HEK293 (cell line): ENCODE measurements at regions not wholly inside any gene's neighbourhood (a gene's known extent, or its start where the extent isn't known, plus 50 kb on each side); places are given as distances from the start of the nearest gene placed in this dataset.

Experiments used
- CTCF ChIA-PET: fragments of 350-600 bp; formaldehyde crosslinking; extraction: SDS; loops from one replicate; lab custom pipeline; 2021; ENCODE audit warnings: antibody characterized with exemption; lab: Yijun Ruan, JAX
- POLR2A ChIA-PET: fragments of 300-600 bp; formaldehyde crosslinking; extraction: SDS; loops from one replicate; lab custom pipeline; 2020; ENCODE audit warnings: antibody characterized with exemption, inconsistent platforms; lab: Yijun Ruan, JAX
- H3K27ac ChIP-seq: fragments of 200-500 bp; sonication (Bioruptor generic); 2 replicates; pipeline ENCODE4 v1.5.1; 2014; ENCODE audit warnings: low read depth, low read length, control low read depth, inconsistent platforms; ENCODE audit errors: extremely low read depth
- H3K36me3 ChIP-seq, 2 experiments: fragments of 200-500 bp in 1 of 2; sonication (Bioruptor generic) in 1 of 2; 1 replicate in 1 of 2; 2 replicates in 1 of 2; pipeline ENCODE4 v1.5.1; 2014 to 2017; ENCODE audit warnings: inconsistent platforms in 2 of 2, low read length in 2 of 2; ENCODE audit not compliant: control insufficient read depth in 2 of 2, insufficient read depth in 1 of 2
- H3K4me1 ChIP-seq: fragments of 200-500 bp; sonication (Bioruptor generic); 2 replicates; pipeline ENCODE4 v1.5.1; 2014; ENCODE audit warnings: mild to moderate bottlenecking, low read length, inconsistent platforms; ENCODE audit not compliant: control insufficient read depth, insufficient read depth
- H3K4me3 ChIP-seq: 2 replicates; pipeline ENCODE4 v1.5.1; 2011; ENCODE audit warnings: low read depth, mild to moderate bottlenecking, control low read depth, low read length, moderate library complexity
- H3K9me3 ChIP-seq: fragments of 200-500 bp; sonication (Bioruptor generic); 2 replicates; pipeline ENCODE4 v1.5.1; 2014; ENCODE audit warnings: low read depth, low read length, inconsistent platforms; ENCODE audit not compliant: control insufficient read depth, insufficient read depth
- EGR2 ChIP-seq: fragments of 450-650 bp; formaldehyde crosslinking; IDR thresholded peaks from 2 replicates; pipeline ENCODE4 v1.5.1; 2016; ENCODE audit warnings: low read depth, missing biosample characterization, missing genetic modification characterization
- HOXA7 ChIP-seq: sonication (generic); formaldehyde crosslinking; IDR thresholded peaks from 2 replicates; pipeline ENCODE4 v1.8.1; 2022; ENCODE audit warnings: missing genetic modification reagents, borderline replicate concordance
- PBX3 ChIP-seq: sonication (generic); formaldehyde crosslinking; IDR thresholded peaks from 2 replicates; pipeline ENCODE4 v1.8.1; 2022; ENCODE audit warnings: mild to moderate bottlenecking, moderate library complexity, missing genetic modification reagents
- SALL2 ChIP-seq: fragments of 450-650 bp; formaldehyde crosslinking; IDR thresholded peaks from 2 replicates; pipeline ENCODE4 v1.5.0; 2017; ENCODE audit warnings: missing biosample characterization, mild to moderate bottlenecking, missing genetic modification characterization, borderline replicate concordance
- SCRT2 ChIP-seq: fragments of 450-650 bp; formaldehyde crosslinking; IDR thresholded peaks from 2 replicates; pipeline ENCODE4 v1.5.1; 2016; ENCODE audit warnings: missing biosample characterization, missing genetic modification characterization
- ZBTB1 ChIP-seq: fragments of 450-650 bp; formaldehyde crosslinking; IDR thresholded peaks from 2 replicates; pipeline ENCODE4 v1.5.1; 2016; ENCODE audit warnings: missing biosample characterization, missing genetic modification characterization
- ZBTB7A ChIP-seq: fragments of 450-650 bp; formaldehyde crosslinking; IDR thresholded peaks from 2 replicates; pipeline ENCODE4 v1.5.1; 2016; ENCODE audit warnings: low read depth, missing biosample characterization, missing genetic modification characterization
- ZEB2 ChIP-seq: fragments of 450-650 bp; formaldehyde crosslinking; IDR thresholded peaks from 2 replicates; pipeline ENCODE4 v1.5.1; 2016; ENCODE audit warnings: missing biosample characterization, missing genetic modification characterization
- ZFP37 ChIP-seq: fragments of 450-650 bp; formaldehyde crosslinking; IDR thresholded peaks from 2 replicates; pipeline ENCODE4 v1.5.1; 2016; ENCODE audit warnings: missing biosample characterization, missing genetic modification characterization
- ZNF121 ChIP-seq: fragments of 450-650 bp; formaldehyde crosslinking; IDR thresholded peaks from 2 replicates; pipeline ENCODE4 v1.5.1; 2016; ENCODE audit warnings: missing biosample characterization, missing genetic modification characterization
- ZNF211 ChIP-seq: fragments of 450-650 bp; formaldehyde crosslinking; IDR thresholded peaks from 2 replicates; pipeline ENCODE4 v1.5.1; 2016; ENCODE audit warnings: low read depth, missing biosample characterization, missing genetic modification characterization
- ZNF223 ChIP-seq: fragments of 450-650 bp; formaldehyde crosslinking; IDR thresholded peaks from 2 replicates; pipeline ENCODE4 v1.5.1; 2016; ENCODE audit warnings: missing biosample characterization, missing genetic modification characterization
- ZNF354C ChIP-seq: fragments of 450-650 bp; formaldehyde crosslinking; IDR thresholded peaks from 2 replicates; pipeline ENCODE4 v1.5.1; 2016; ENCODE audit warnings: missing biosample characterization, missing genetic modification characterization, low read depth, borderline replicate concordance
- ZNF473 ChIP-seq: fragments of 450-650 bp; formaldehyde crosslinking; IDR thresholded peaks from 2 replicates; pipeline ENCODE4 v1.5.1; 2017; ENCODE audit warnings: missing biosample characterization, missing genetic modification characterization
- ZNF510 ChIP-seq: fragments of 450-650 bp; formaldehyde crosslinking; IDR thresholded peaks from 2 replicates; pipeline ENCODE4 v1.5.1; 2018; ENCODE audit warnings: mild to moderate bottlenecking, missing genetic modification characterization, missing biosample characterization; ENCODE audit not compliant: insufficient replicate concordance
- ZNF560 ChIP-seq: fragments of 450-650 bp; formaldehyde crosslinking; IDR thresholded peaks from 2 replicates; pipeline ENCODE4 v1.5.1; 2017; ENCODE audit warnings: missing biosample characterization, missing genetic modification characterization, borderline replicate concordance
- ZNF600 ChIP-seq: fragments of 450-650 bp; formaldehyde crosslinking; IDR thresholded peaks from 2 replicates; pipeline ENCODE4 v1.5.1; 2016; ENCODE audit warnings: missing biosample characterization, missing genetic modification characterization
- ZNF658 ChIP-seq: fragments of 450-650 bp; formaldehyde crosslinking; IDR thresholded peaks from 2 replicates; pipeline ENCODE4; 2016; ENCODE audit warnings: missing biosample characterization, missing genetic modification characterization
- ZNF664 ChIP-seq: fragments of 450-650 bp; formaldehyde crosslinking; IDR thresholded peaks from 2 replicates; pipeline ENCODE4 v1.5.1; 2016; ENCODE audit warnings: missing biosample characterization, missing genetic modification characterization
- ZNF701 ChIP-seq: fragments of 450-650 bp; formaldehyde crosslinking; IDR thresholded peaks from 2 replicates; pipeline ENCODE4 v1.5.1; 2016; ENCODE audit warnings: missing biosample characterization, missing genetic modification characterization
- ZNF76 ChIP-seq: fragments of 450-650 bp; formaldehyde crosslinking; IDR thresholded peaks from 2 replicates; pipeline ENCODE4; 2016; ENCODE audit warnings: low read depth, missing biosample characterization, missing genetic modification characterization, borderline replicate concordance
- ZNF792 ChIP-seq: fragments of 450-650 bp; formaldehyde crosslinking; IDR thresholded peaks from 2 replicates; pipeline ENCODE4 v1.5.1; 2016; ENCODE audit warnings: missing biosample characterization, missing genetic modification characterization
- ZNF830 ChIP-seq: fragments of 450-650 bp; IDR thresholded peaks from 2 replicates; pipeline ENCODE4 v1.5.0; 2018; ENCODE audit warnings: missing biosample characterization, missing genetic modification characterization, low read depth, mild to moderate bottlenecking, moderate library complexity
- ZSCAN16 ChIP-seq: fragments of 450-650 bp; formaldehyde crosslinking; IDR thresholded peaks from 2 replicates; pipeline ENCODE4 v1.5.1; 2016; ENCODE audit warnings: missing biosample characterization, missing genetic modification characterization
- TF ChIP-seq, protein P1 (sequence below): fragments of 450-650 bp; formaldehyde crosslinking; IDR thresholded peaks from 2 replicates; pipeline ENCODE4 v1.5.0; 2017; ENCODE audit warnings: missing biosample characterization, missing genetic modification characterization, borderline replicate concordance
- TF ChIP-seq, protein P2 (sequence below): fragments of 450-650 bp; formaldehyde crosslinking; IDR thresholded peaks from 2 replicates; pipeline ENCODE4 v1.5.1; 2016; ENCODE audit warnings: missing biosample characterization, missing genetic modification characterization
- TF ChIP-seq, protein P3 (sequence below): fragments of 450-650 bp; formaldehyde crosslinking; IDR thresholded peaks from 2 replicates; pipeline ENCODE4 v1.5.1; 2016; ENCODE audit warnings: missing biosample characterization, missing genetic modification characterization, low read depth

GRCh38 chr17:13921841-13922776 is 147.2 kb upstream of the COX10 start:
- no peaks in the 10 kb centered on the region for H3K9me3 ChIP-seq
- H3K27ac ChIP-seq, result no peak overlapping the region
- ChIA-PET POLR2A (no interaction called here), CTCF (no interaction called here)
- H3K36me3 ChIP-seq, result no peaks in the 10 kb centered on the region
- H3K4me1 ChIP-seq, result no peaks in the 10 kb centered on the region
- H3K4me3 ChIP-seq, result no peak overlapping the region
- TF ChIP-seq HOXA7 (no peak), ZNF664 (tag by site-specific recombination) (no peak), ZNF510 (tag by site-specific recombination) (no peak), PBX3 (no peak), ZNF211 (tag by site-specific recombination) (no peak), EGR2 (tag by site-specific recombination) (no peak), SCRT2 (tag by site-specific recombination) (no peak), ZEB2 (tag by site-specific recombination) (no peak), ZNF121 (no peak), ZNF223 (tag by site-specific recombination) (no peak), ZBTB7A (no peak), ZNF830 (tag by site-specific recombination) (no peak), ZFP37 (tag by site-specific recombination) (no peak), ZNF354C (tag by site-specific recombination) (no peak), ZBTB1 (tag by site-specific recombination) (no peak), ZNF658 (tag by site-specific recombination) (no peak), ZNF701 (tag by site-specific recombination) (no peak), ZNF560 (tag by site-specific recombination) (no peak)
- TF ChIP-seq, protein P1, sequence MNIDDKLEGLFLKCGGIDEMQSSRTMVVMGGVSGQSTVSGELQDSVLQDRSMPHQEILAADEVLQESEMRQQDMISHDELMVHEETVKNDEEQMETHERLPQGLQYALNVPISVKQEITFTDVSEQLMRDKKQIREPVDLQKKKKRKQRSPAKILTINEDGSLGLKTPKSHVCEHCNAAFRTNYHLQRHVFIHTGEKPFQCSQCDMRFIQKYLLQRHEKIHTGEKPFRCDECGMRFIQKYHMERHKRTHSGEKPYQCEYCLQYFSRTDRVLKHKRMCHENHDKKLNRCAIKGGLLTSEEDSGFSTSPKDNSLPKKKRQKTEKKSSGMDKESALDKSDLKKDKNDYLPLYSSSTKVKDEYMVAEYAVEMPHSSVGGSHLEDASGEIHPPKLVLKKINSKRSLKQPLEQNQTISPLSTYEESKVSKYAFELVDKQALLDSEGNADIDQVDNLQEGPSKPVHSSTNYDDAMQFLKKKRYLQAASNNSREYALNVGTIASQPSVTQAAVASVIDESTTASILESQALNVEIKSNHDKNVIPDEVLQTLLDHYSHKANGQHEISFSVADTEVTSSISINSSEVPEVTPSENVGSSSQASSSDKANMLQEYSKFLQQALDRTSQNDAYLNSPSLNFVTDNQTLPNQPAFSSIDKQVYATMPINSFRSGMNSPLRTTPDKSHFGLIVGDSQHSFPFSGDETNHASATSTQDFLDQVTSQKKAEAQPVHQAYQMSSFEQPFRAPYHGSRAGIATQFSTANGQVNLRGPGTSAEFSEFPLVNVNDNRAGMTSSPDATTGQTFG (tag by site-specific recombination), result no peak
- TF ChIP-seq, protein P2, sequence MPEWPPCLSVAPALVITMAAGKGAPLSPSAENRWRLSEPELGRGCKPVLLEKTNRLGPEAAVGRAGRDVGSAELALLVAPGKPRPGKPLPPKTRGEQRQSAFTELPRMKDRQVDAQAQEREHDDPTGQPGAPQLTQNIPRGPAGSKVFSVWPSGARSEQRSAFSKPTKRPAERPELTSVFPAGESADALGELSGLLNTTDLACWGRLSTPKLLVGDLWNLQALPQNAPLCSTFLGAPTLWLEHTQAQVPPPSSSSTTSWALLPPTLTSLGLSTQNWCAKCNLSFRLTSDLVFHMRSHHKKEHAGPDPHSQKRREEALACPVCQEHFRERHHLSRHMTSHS (tag by site-specific recombination), result no peak

GRCh38 chr17:13922885-13923284 is 146.4 kb upstream of the COX10 start:
- CTCF ChIA-PET, result no interaction called here
- POLR2A ChIA-PET, result no interaction called here
- Histone ChIP-seq H3K4me1 (no peaks in the 10 kb centered on the region), H3K4me3 (no peak overlapping the region), H3K9me3 (no peaks in the 10 kb centered on the region), H3K36me3 (no peaks in the 10 kb centered on the region), H3K27ac (no peak overlapping the region)
- TF ChIP-seq ZNF76 (tag by site-specific recombination) (no peak), PBX3 (no peak), ZNF121 (no peak), ZBTB7A (no peak), ZSCAN16 (no peak), ZNF792 (no peak), SALL2 (tag by site-specific recombination) (no peak), ZNF473 (tag by site-specific recombination) (no peak), ZNF600 (tag by site-specific recombination) (no peak)
- TF ChIP-seq, protein P3, sequence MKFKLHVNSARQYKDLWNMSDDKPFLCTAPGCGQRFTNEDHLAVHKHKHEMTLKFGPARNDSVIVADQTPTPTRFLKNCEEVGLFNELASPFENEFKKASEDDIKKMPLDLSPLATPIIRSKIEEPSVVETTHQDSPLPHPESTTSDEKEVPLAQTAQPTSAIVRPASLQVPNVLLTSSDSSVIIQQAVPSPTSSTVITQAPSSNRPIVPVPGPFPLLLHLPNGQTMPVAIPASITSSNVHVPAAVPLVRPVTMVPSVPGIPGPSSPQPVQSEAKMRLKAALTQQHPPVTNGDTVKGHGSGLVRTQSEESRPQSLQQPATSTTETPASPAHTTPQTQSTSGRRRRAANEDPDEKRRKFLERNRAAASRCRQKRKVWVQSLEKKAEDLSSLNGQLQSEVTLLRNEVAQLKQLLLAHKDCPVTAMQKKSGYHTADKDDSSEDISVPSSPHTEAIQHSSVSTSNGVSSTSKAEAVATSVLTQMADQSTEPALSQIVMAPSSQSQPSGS, result no peak
